NCI-H1417 treated with DMSO at 0.1 percent for 48 hours (cell line): ENCODE measurements at regions not wholly inside any gene's neighbourhood (a gene's known extent, or its start where the extent isn't known, plus 50 kb on each side); places are given as distances from the start of the nearest gene placed in this dataset.

Experiments used
- DNase-seq: peaks from one replicate; lab custom pipeline; 2025; lab: John Stamatoyannopoulos, UW

DNA sequence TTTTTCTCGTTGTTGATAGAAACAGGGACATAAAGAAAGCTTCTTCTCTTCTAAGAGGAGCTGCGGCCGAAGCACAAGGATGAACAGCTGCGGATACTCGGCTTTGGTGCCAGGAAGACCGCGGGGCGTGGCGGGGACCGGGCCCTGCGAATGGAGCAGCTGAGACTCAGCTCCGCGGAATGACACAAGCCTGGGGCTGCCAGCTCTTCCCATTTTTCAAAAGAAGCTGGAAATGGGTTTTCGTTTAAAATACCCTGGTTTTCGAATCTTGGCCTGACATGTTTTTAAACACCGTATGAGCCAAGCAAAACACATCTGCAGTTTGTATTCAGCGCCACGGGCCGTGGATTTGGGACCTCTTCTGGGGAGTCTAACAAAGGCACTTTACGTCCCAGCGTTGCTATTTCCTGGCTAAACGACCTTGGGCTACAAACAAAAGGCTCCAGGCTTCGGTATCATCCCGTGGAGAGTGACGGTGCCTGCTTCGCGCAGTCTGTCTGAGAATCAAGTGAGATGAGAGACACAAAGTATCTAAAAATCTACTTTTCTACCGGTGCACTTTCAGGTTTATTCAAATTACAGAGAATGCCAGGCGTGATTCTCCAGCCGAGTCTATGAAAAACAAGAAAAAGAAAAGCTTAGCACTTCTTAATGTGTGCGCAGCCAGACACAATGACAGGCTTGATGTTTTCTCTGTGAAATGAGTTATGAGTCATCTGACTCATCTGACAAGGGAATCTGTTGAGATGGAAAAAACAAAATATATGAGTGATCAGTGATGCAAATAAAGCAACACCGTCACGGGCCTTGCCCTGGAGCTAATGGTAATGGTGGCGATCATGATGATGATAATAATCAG is 114.0 kb upstream of the TMEM132D start:
- no peak for DNase-seq

GRCh38 chr12:130018614-130019013 is 114.8 kb upstream of the TMEM132D start:
- no peak for DNase-seq

DNA sequence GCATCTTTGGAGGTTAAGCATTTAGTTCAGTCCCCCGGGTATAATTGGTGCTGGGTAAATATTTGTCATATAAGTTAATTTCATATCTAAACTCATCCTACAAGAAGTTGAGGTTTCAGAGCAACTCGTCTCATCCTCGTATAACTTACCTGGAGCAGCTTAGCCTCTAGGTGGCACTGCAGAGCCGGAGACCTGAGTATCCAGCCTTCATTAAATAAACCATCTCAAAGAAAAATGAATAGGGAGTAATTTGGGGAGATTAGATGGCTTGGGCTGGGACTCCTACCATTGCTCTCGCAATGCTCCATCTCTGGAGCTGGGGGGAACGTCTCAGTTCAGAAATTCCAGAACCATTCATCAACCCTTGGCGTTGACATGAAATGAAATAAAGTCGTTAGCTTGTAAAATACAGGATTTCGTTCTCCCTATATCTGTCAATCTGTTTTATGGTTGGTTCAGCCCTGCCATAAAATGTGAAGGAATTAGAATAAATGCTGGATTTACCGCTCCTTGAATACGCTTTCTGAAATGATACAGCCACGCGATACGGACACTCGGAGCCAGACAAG is 122.9 kb upstream of the TMEM132D start:
- no peak for DNase-seq

DNA sequence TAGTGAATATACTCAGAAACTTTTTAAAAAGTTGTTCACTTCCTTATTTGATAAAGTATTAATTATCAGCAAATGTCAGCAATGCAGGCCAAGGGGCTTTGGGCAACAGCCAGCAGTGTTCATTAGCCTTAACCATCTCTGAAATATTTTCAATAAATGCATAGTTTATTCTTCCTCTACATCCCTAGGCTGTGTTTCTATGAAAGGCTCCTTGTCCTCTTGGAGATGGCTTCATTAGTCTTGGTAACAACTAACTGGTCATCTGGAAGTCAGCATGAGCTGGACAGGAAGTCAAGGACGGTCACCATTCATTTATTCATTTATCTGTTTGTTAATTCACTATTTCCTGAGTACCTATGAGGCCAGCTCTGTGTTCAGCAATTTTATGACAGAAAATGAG is 124.0 kb upstream of the TMEM132D start:
- DNase-seq: no peak

DNA sequence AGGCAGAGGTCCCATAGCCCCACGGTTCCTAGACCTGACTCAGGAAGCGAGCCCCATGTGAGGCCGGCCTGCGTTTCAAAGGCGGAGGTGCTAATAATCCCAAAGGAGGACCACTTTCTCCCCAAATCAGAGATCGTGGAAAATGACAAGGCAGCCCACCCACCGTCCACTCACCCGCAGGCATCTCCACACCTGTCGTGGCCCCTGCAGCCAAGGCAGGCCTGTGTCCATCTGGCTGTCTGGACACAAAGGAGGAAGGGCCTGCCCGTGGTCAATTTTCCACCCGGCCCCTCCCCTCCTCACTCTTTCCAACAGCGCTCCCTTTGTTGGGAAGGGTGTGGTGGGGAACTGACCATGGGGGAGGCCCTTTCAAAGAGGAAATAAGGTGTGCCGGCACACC is 125.3 kb upstream of the TMEM132D start:
- no peak for DNase-seq

DNA sequence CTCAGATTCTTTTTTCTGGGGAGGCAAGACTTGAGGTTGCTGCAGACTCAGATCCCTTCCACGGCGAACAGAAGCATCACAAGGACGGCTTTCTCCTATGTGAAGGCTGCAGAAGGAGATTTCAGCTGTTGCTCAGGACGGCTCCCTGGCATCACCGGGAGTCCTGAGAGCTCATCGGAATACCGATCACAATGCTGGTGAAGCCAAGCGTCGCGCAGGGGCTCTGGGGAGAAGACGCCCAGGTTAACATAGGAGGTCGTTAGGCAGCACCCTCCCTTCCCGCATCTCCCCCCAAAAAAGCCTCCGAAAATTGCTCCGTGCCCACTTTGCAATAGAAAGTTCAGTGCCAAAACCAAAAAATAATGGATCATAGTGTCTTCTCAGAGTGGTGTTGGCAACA is 127.2 kb upstream of the TMEM132D start:
- DNase-seq: no peak

GRCh38 chr12:130031571-130032189 is 127.9 kb upstream of the TMEM132D start:
- DNase-seq: no peak

- no peak for DNase-seq
Observed at GRCh38 chr12:130041983-130042812, 120.1 kb upstream of the FZD10 start.

- no peak for DNase-seq
Observed at GRCh38 chr12:130043685-130044406, 118.4 kb upstream of the FZD10 start.

- DNase-seq: peak; percentile 49
Observed at GRCh38 chr12:130044991-130045621, 117.2 kb upstream of the FZD10 start.

DNA sequence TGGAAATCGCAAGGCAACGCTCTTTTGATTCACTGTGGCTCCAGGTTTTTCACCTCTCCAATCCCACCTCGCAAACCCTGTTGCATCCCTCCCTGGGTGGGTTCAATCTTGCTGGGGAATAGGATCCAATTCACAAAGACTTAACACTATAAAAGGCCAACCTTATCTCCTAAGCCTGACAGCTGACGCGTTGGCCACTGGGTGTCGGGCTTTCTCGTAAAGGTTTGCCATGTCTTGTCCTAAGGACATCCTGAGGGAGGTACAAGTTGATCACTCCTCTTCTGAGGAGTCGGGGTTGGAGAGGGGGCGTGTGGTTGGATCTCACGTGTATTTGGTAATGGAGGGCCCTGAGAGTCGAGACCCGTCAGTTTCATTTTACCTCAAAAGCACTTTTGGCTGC is 112.6 kb upstream of the FZD10 start:
- DNase-seq: no peak

GRCh38 chr12:130051900-130052299 is 110.4 kb upstream of the FZD10 start:
- no peak for DNase-seq

GRCh38 chr12:130053651-130054069 is 108.6 kb upstream of the FZD10 start:
- DNase-seq: peak; percentile 45

- no peak for DNase-seq
Observed at GRCh38 chr12:130054803-130055202, 107.5 kb upstream of the FZD10 start.

DNA sequence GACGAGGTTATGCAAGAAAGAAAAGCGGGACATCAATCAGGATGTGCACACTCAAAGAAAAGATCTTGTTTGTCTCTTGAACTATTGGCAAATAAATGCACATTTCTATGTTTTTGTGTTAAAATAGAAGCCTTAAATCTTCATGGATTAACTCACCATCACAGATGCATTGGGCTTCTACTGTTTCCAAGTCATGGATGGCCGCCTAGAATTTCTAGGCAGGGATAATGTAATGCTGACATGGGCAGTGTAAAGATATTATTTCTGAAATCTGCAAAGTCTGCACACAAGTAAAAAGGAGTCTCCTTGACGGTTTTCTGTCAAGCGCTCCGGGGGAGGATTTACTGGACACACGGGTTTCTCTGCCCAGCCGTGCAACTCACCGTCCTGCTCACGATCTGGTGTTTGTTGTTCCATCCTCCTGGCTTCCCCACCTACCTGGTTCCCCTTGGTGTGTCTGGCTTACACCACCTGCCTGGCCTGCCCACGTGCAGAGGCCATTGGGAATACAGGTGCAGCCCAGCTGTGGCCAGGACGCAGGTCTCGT is 103.3 kb upstream of the FZD10 start:
- DNase-seq: no peak

DNA sequence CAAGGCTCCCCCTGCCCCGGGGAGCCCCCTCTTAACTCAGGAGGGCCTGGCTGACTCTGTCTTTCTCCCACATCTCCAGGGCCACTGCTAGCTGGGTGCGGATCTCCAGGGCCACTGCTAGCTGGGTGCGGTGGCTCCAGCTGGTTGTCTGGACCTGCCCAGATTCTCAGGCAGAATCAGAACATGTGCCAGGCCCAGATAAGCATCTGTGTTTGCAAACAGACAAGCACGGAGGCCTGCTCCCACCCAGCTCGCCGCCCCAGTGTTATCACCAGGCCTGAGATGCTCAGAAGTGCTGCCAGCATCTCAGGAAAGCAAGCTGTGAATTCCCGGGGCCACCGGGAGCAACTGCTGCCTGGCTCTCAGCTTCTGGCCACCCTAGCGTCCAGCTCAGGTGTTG is 98.4 kb upstream of the FZD10 start:
- DNase-seq: no peak

- DNase-seq: no peak
Observed at GRCh38 chr12:130064999-130065398, 97.3 kb upstream of the FZD10 start.

DNA sequence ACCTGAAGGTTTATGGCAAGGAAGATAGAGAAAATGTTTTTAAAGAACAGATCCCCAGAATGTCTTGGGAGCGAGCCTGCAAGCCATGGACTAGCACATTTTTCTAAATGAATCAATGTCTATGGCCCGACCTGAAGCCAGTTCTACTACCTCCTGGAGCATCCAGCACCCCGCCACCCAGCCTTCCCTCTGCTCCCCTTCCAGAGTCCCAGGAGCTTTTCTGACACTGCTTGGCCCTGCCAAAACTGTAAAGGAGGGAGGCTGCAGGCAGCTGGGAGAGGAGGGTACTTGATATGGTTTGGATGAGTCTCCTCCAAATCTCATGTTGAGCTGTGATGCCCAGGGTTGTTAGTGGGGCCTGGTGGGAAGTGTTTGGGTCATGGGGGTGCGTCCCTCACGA is 95.5 kb upstream of the FZD10 start:
- DNase-seq: no peak

DNA sequence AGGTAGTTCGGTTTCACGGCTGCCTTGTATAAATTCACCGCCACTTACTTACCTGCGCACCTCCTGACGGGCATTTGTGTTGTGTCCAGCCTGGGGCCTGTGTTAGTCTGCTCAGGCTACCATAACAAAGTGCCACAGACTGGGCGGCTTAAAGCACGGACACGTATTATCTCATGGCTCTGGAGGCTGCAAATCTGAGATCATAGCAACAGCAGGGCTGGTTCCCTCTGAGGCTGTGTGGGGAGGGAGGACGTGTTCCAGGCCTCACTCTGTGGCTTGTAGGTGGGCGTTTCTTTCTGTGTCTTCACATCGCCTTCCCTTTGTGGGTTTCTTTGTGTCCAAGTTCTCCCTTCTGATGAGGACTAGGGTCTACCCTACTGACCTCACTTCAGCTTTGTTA is 93.5 kb upstream of the FZD10 start:
- DNase-seq: no peak

- DNase-seq: no peak
Observed at GRCh38 chr12:130070126-130070611, 92.1 kb upstream of the FZD10 start.

DNA sequence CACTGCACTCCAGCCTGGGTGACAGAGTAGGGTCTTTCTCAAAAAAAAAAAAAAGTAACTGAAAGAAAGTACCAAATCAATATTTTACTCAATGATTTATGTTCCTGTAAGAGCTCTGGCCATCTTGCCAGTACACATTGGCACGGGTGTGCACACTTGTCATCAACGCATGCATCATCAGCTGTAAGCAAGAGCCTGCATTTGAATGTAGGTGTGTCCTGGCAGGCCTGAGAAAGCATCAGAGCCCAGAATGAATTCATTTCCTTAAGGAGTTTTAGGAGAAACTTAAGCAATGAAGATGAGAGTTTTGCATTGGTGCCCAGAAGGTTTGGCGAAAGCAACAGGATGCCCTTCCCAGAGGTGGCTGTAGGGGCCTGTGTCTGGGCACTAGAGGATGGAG is 88.5 kb upstream of the FZD10 start:
- no peak for DNase-seq
